ENCODE measurements at regions not wholly inside any gene's neighbourhood (a gene's known extent, or its start where the extent isn't known, plus 50 kb on each side); places are given as distances from the start of the nearest gene placed in this dataset.

DNA sequence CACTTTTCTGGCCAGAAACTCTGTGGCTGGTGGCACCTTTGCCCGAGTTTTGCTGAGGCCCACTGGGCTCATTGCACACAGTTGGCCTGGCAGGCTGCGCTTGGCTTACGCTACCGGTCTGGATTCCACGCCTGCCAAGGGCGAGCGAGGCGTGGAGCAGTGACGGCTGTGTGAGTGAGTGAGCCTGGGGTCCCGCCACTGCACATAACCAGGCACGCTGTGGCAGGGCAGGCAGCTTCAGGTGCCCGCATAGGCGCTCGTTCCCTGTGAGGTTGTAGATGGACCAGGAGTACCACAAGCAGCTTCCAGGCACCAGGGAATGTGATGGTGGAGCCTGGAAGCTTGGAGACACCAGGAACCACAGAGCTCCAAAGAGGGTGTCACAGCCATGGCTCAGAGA, 190.1 kb upstream of the DEFB112 start:
- POLR2A ChIA-PET: no interaction called here
- Histone ChIP-seq H3K27me3 (ENCODE audit: control insufficient read depth, insufficient read depth, low read length) (no peaks in the 10 kb centered on the region), H3K4me3 (ENCODE audit: low read depth, low read length) (no peak overlapping the region), H3K9me3 (ENCODE audit: control insufficient read depth, insufficient read depth, low read length) (peaks cover 9% of the 10 kb centered on the region; the same call in 1 of the 2 replicates), H3K27ac (ENCODE audit: low read depth, low read length) (no peak overlapping the region)
- CTCF ChIA-PET: interaction anchor here (1.1 kb wide), 1 partner anchor 11 kb away, joined by 3 read pairs; no protein-coding TSS in a partner anchor
- DNase-seq (ENCODE audit: low read depth, low spot score): no peak
- TF ChIP-seq, protein P1, sequence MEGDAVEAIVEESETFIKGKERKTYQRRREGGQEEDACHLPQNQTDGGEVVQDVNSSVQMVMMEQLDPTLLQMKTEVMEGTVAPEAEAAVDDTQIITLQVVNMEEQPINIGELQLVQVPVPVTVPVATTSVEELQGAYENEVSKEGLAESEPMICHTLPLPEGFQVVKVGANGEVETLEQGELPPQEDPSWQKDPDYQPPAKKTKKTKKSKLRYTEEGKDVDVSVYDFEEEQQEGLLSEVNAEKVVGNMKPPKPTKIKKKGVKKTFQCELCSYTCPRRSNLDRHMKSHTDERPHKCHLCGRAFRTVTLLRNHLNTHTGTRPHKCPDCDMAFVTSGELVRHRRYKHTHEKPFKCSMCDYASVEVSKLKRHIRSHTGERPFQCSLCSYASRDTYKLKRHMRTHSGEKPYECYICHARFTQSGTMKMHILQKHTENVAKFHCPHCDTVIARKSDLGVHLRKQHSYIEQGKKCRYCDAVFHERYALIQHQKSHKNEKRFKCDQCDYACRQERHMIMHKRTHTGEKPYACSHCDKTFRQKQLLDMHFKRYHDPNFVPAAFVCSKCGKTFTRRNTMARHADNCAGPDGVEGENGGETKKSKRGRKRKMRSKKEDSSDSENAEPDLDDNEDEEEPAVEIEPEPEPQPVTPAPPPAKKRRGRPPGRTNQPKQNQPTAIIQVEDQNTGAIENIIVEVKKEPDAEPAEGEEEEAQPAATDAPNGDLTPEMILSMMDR (IDR thresholded peaks at IDR 0.05; ENCODE audit: low read depth, low read length): no peak

DNA sequence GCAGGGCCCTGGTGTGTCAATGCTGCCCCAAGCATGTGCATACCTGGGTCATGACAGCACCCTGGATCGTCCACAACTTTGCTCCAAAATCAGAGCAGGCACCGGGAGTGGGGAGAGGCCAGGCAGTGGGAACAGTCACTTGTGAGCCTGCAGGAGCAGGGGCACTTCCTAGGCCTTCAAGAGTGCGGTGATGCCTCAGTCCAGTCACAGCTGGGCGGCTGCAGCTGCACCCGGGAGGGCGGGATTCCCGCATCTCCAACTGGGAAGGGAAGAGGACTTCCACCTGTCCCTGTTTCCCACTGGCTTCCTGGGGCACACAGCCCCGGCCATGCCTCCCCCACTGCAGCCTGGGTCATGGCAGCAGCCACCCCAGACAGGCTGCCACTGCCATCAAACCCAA, 191.3 kb upstream of the DEFB112 start:
- ChIA-PET CTCF (no interaction called here), POLR2A (no interaction called here)
- H3K27ac ChIP-seq (ENCODE audit: low read depth, low read length): no peak overlapping the region
- TF ChIP-seq, protein P1 (IDR thresholded peaks at IDR 0.05; ENCODE audit: low read depth, low read length): no peak
- no peaks in the 10 kb centered on the region for H3K27me3 ChIP-seq (ENCODE audit: control insufficient read depth, insufficient read depth, low read length)
- no peak for DNase-seq (ENCODE audit: low read depth, low spot score)
- no peak overlapping the region for H3K4me3 ChIP-seq (ENCODE audit: low read depth, low read length)
- peaks cover 9% of the 10 kb centered on the region; the same call in 1 of the 2 replicates for H3K9me3 ChIP-seq (ENCODE audit: control insufficient read depth, insufficient read depth, low read length)

GRCh38 chr6:50249493-50249892, 199.8 kb upstream of the DEFB112 start:
- DNase-seq (ENCODE audit: low read depth, low spot score): peak; percentile 7
- Histone ChIP-seq H3K9me3 (ENCODE audit: control insufficient read depth, insufficient read depth, low read length) (no peaks in the 10 kb centered on the region), H3K27me3 (ENCODE audit: control insufficient read depth, insufficient read depth, low read length) (no peaks in the 10 kb centered on the region), H3K27ac (ENCODE audit: low read depth, low read length) (no peak overlapping the region), H3K4me3 (ENCODE audit: low read depth, low read length) (no peak overlapping the region)
- CTCF ChIA-PET: no interaction called here
- POLR2A ChIA-PET: no interaction called here
- TF ChIP-seq, protein P1 (IDR thresholded peaks at IDR 0.05; ENCODE audit: low read depth, low read length): no peak

DNA sequence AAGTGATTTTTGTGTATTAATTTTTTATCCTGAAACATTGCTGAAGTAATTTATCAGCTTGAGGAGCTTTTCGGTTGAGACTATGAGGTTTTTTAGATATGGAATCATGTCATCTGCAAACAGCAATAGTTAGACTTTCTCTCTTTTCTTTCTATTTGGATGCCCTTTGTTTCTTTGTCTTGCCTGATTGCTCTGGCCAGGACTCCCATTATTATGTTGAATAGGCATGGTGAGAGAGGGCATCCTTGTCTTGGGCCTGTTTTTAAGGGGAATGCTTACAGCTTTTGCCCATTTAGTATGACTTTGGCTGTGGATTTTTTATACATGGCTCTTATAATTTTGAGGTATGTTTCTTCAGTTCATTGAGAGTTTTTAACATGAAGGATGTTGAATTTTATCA, 207.6 kb upstream of the DEFB112 start:
- TF ChIP-seq, protein P1 (IDR thresholded peaks at IDR 0.05; ENCODE audit: low read depth, low read length): no peak
- no peak overlapping the region for H3K4me3 ChIP-seq (ENCODE audit: low read depth, low read length)
- POLR2A ChIA-PET: no interaction called here
- H3K27me3 ChIP-seq (ENCODE audit: control insufficient read depth, insufficient read depth, low read length): no peaks in the 10 kb centered on the region
- CTCF ChIA-PET: no interaction called here
- no peak overlapping the region for H3K27ac ChIP-seq (ENCODE audit: low read depth, low read length)
- H3K9me3 ChIP-seq (ENCODE audit: control insufficient read depth, insufficient read depth, low read length): peaks cover 3% of the 10 kb centered on the region; the same call in 1 of the 2 replicates
- no peak for DNase-seq (ENCODE audit: low read depth, low spot score)

GRCh38 chr6:50259903-50260302, 210.2 kb upstream of the DEFB112 start:
- Histone ChIP-seq H3K4me3 (ENCODE audit: low read depth, low read length) (no peak overlapping the region), H3K9me3 (ENCODE audit: control insufficient read depth, insufficient read depth, low read length) (peaks cover 3% of the 10 kb centered on the region; the same call in 1 of the 2 replicates), H3K27ac (ENCODE audit: low read depth, low read length) (no peak overlapping the region), H3K27me3 (ENCODE audit: control insufficient read depth, insufficient read depth, low read length) (no peaks in the 10 kb centered on the region)
- TF ChIP-seq, protein P1 (IDR thresholded peaks at IDR 0.05; ENCODE audit: low read depth, low read length): no peak
- ChIA-PET POLR2A (no interaction called here), CTCF (no interaction called here)
- no peak for DNase-seq (ENCODE audit: low read depth, low spot score)

All from AG04450 (cell line).